ENCODE measurements at regions not wholly inside any gene's neighbourhood (a gene's known extent, or its start where the extent isn't known, plus 50 kb on each side); places are given as distances from the start of the nearest gene placed in this dataset.

DNA sequence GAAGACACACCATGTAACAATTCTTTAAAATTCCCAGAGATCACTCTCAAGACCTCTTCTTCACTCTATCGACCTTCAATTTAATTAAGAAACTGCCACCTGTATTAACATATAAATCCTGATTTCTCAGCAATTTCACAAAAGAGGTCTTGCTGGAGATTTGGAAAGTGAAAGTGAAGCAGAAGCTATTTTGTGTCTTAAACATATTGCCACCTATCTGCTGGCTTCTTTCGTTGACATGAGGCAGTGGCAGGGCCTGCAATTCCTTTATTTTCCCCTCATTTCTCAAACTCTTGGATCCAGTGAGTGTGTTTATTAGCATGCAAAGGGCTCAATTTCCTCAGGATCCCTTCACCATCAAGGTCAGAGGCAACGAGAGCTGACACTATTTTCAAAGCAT is 780.2 kb upstream of the SLITRK1 start:
- TF ChIP-seq CTCF (IDR thresholded peaks at IDR 0.05) (no peak), POLR2A (IDR thresholded peaks at IDR 0.05) (no peak)

Measured in esophagus squamous epithelium (tissue), 4 donors.